Stimulated activated naive B cell treated with anti-CD40 and anti-IgM and Interleukin-4, amounts not matched to agents 10 μg/mL and 1 μg/mL and 100 μg/mL, for 72 hours (primary cell): ENCODE measurements at regions not wholly inside any gene's neighbourhood (a gene's known extent, or its start where the extent isn't known, plus 50 kb on each side); places are given as distances from the start of the nearest gene placed in this dataset.

Experiments
- ATAC-seq, 2 donors: fragments of 150-1000 bp; cut with Tn5 transposase; replicated peaks; 2 replicates each; pipeline ENCODE4 v1.10.0; 2021; ENCODE audit warnings: moderate library complexity in 1 of 2
- DNase-seq: peaks from one replicate; pipeline ENCODE4 v3.0.0; 2021
- H3K27ac Mint-ChIP-seq: one replicate; pipeline ENCODE4 v1.8.0; 2022; ENCODE audit warnings: mild to moderate bottlenecking, mixed read lengths
- H3K27me3 Mint-ChIP-seq, 2 donors: one replicate each; pipeline ENCODE4 v1.8.0; 2022; ENCODE audit warnings: mixed read lengths in 2 of 2
- H3K36me3 Mint-ChIP-seq, 2 donors: one replicate each; pipeline ENCODE4 v1.8.0; 2022; ENCODE audit warnings: mixed read lengths in 2 of 2, mild to moderate bottlenecking in 1 of 2
- H3K4me1 Mint-ChIP-seq, 2 donors: one replicate each; pipeline ENCODE4 v1.8.0; 2022; ENCODE audit warnings: mixed read lengths in 2 of 2, mild to moderate bottlenecking in 1 of 2
- H3K4me3 Mint-ChIP-seq, 2 donors: one replicate each; pipeline ENCODE4 v1.8.0; 2022; ENCODE audit warnings: mild to moderate bottlenecking in 2 of 2, mixed read lengths in 2 of 2, moderate library complexity in 1 of 2
- H3K9me3 Mint-ChIP-seq, 2 donors: one replicate each; pipeline ENCODE4 v1.8.0; 2022; ENCODE audit warnings: mixed read lengths in 2 of 2, mild to moderate bottlenecking in 1 of 2

DNA sequence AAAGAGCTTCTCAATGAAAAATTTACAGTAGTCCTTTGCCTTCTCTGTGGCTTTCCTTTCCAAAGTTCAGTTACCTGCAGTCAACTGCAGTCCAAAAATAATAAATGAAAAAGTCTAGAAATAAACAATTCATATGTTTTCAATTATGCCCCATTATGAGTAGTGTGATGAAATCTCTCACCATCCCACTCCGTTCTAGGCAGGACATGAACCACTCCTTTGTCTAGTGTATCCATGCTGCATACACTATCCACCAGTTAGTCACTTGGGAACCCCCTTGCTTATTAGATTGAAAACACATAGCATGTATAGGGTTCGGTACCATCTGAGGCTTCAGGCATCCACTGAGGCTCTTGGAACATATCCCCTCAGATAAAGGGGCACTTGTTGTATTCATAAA lies 80.6 kb upstream of the EYA4 start:
- ATAC-seq (no peak), DNase-seq (no peak)
- H3K27ac Mint-ChIP-seq, result no peak overlapping the region
- peaks cover 0 to 4% of the 10 kb centered on the region in 2 donors for H3K27me3 Mint-ChIP-seq
- H3K4me1 Mint-ChIP-seq, result no peaks in the 10 kb centered on the region
- H3K36me3 Mint-ChIP-seq, result no peaks in the 10 kb centered on the region
- H3K4me3 Mint-ChIP-seq, result no peak overlapping the region
- H3K9me3 Mint-ChIP-seq, result no peaks in the 10 kb centered on the region

DNA sequence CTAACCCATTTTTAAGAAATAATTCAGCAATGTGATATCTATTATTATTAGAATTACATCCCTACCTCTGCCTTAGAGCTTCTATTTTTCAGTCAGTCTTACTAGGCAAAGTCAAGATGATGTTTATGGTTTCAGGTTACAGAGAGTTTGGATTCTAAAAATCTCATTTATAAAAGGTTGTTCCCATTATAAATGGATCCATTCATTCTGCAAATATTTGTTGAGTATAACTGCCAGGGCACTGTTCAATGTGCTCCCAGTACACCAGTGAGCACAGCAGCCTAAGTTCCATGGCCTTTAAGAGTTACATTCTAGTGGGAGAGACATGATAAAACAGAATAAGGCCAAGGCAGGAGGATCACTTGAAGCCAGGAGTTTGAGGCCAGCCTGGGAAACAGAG lies 75.9 kb upstream of the EYA4 start:
- Mint-ChIP-seq H3K36me3 (no peaks in the 10 kb centered on the region), H3K9me3 (peaks cover 0 to 4% of the 10 kb centered on the region in 2 donors), H3K27ac (no peak overlapping the region), H3K27me3 (peaks cover 0 to 4% of the 10 kb centered on the region in 2 donors), H3K4me1 (no peaks in the 10 kb centered on the region), H3K4me3 (no peak overlapping the region)
- DNase-seq, result no peak
- no peak for ATAC-seq

DNA sequence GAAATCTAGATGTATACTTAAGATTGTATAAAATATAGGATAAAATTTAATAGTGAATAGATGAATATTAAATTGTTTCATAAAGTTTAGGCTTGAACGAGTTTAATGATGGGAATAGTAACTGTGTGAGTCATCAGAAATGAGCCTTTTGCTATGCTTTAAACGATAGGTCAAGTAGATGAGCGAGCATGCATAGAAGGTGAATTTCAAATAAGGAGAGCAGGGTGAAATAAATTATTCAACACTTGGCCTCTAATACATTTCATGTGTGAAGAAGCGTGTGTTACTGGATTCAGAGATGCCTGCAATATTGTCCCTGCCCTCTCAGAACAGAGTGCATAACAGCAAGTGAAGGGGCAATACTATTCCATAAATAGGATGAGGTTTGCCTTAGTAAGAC lies 74.4 kb upstream of the EYA4 start:
- H3K9me3 Mint-ChIP-seq, result peaks cover 0 to 4% of the 10 kb centered on the region in 2 donors
- no peak overlapping the region for H3K4me3 Mint-ChIP-seq
- ATAC-seq, result no peak
- H3K27me3 Mint-ChIP-seq, result peaks cover 0 to 4% of the 10 kb centered on the region in 2 donors
- no peak overlapping the region for H3K27ac Mint-ChIP-seq
- no peak for DNase-seq
- H3K36me3 Mint-ChIP-seq, result no peaks in the 10 kb centered on the region
- H3K4me1 Mint-ChIP-seq, result no peaks in the 10 kb centered on the region

DNA sequence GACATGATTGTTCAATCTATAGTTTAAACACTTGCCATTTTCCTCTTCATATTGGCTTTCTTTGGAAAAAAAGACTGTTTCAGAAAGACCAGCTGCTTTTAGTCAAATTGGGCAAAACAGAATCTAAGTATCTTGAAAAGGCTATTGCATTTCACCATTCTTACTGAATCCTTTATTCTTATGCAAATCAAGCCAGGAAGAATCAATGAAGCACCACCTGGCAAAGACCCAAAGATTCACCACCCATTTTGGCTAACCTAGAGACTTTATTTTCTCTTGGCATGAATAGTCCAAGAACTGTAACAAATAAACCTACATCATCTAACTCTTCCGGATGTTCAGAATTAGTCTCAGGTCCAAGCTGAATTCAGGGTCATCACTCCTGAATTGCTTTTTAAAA lies 71.3 kb upstream of the EYA4 start:
- Mint-ChIP-seq H3K27ac (no peak overlapping the region), H3K27me3 (no peaks in the 10 kb centered on the region), H3K9me3 (peaks cover 6 to 8% of the 10 kb centered on the region in 2 donors), H3K4me1 (no peaks in the 10 kb centered on the region), H3K4me3 (no peak overlapping the region), H3K36me3 (no peaks in the 10 kb centered on the region)
- ATAC-seq (no peak), DNase-seq (no peak)

DNA sequence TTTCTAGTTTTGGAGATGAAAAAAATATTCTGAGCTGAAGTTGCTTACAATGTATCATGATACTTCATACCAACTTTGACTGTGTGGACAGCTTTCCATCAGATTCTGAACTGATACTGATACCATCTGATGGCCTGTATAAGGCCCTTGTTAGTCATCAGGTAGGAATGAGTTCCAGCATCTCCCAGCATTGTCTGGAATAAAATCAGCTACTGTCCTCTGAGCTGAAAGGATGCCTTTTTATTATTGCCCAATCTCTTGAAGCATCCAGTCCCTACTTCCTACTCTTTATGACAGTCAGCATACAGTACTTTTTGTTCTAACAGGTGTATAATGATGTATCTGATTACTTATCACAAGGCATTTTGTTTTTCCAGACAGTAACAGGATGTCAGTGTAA lies 70.6 kb upstream of the EYA4 start:
- Mint-ChIP-seq H3K4me3 (no peak overlapping the region), H3K27ac (no peak overlapping the region), H3K9me3 (peaks cover 6 to 8% of the 10 kb centered on the region in 2 donors), H3K36me3 (no peaks in the 10 kb centered on the region), H3K4me1 (no peaks in the 10 kb centered on the region), H3K27me3 (no peaks in the 10 kb centered on the region)
- DNase-seq (no peak), ATAC-seq (no peak)

DNA sequence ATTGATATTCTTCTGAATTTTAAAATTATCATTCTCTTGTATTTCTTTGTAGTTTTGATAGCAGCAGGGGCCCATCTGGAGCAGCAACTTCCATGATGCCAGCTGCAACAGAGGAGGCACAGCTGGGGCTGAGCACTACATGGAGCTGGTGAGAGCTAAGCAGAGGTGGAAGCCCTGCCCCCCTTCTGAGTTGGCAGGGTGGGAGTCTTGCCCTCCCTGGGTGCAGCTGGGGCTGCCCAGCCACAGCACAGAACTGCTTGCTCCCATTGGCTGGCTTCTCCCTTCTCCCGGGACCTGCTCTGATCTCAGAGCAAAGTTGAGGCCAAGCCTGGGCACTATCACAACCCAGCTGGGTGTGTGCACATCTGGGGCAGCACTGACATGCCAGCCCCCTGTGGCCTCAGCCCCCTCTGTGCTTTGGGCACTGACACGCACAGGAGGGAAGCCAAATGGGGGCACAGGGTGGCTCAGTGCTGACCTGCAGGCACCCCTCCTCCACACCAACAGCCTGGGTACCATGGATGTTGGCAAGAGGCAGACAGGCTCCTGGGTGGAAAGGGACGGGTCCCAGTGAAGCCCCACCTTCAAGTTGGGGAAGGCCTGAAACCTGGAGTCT lies 69.1 kb upstream of the EYA4 start:
- H3K27ac Mint-ChIP-seq, result no peak overlapping the region
- H3K36me3 Mint-ChIP-seq, result no peaks in the 10 kb centered on the region
- H3K9me3 Mint-ChIP-seq, result peaks cover 5 to 6% of the 10 kb centered on the region in 2 donors
- no peaks in the 10 kb centered on the region for H3K4me1 Mint-ChIP-seq
- no peak overlapping the region for H3K4me3 Mint-ChIP-seq
- DNase-seq, result no peak
- H3K27me3 Mint-ChIP-seq, result no peaks in the 10 kb centered on the region
- ATAC-seq, result no peak

DNA sequence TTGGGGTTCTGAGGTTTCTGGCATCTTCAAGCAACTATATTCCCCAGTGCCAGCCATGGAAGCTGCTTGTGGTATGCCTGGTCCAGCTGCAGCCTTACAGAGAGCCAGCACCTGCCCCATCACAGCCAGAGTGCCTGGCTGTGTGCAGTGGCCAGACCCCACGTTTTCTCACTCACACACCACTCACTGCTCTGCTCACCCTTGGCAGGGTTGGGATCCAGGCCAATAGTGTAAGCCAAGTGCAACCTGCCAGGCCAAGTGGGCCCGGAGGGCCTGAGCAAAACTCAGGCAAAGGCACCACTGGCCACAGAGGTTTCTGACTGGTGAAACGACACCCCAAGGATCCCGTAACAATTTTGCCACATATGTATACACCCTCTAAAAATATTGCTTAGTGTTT lies 67.9 kb upstream of the EYA4 start:
- Mint-ChIP-seq H3K36me3 (no peaks in the 10 kb centered on the region), H3K27me3 (no peaks in the 10 kb centered on the region), H3K4me3 (no peak overlapping the region), H3K4me1 (no peaks in the 10 kb centered on the region), H3K27ac (no peak overlapping the region), H3K9me3 (peaks cover 4 to 6% of the 10 kb centered on the region in 2 donors)
- ATAC-seq (no peak), DNase-seq (no peak)

DNA sequence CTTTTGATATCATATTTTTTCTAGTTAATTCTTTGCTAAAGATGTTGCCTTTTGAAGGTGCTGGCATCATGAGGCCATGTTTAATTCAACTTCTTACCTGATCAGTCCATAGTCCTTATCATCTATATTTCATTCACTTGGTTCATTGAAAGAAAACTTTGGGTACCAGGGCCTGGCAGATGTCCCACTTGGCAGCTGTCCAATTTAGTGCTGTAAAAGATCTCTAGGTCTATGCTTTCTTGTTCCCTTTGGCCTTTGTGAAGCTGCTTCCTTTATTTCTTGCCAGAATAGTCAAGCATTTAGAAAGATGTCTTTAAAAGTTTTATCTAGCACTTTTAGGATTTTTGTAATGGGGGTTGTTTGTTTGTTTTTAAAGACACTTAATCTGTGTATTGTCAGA lies 61.7 kb upstream of the EYA4 start:
- Mint-ChIP-seq H3K4me1 (no peaks in the 10 kb centered on the region), H3K36me3 (no peaks in the 10 kb centered on the region), H3K9me3 (peaks cover 3 to 6% of the 10 kb centered on the region in 2 donors), H3K4me3 (no peak overlapping the region), H3K27me3 (no peaks in the 10 kb centered on the region), H3K27ac (no peak overlapping the region)
- ATAC-seq (no peak), DNase-seq (no peak)

DNA sequence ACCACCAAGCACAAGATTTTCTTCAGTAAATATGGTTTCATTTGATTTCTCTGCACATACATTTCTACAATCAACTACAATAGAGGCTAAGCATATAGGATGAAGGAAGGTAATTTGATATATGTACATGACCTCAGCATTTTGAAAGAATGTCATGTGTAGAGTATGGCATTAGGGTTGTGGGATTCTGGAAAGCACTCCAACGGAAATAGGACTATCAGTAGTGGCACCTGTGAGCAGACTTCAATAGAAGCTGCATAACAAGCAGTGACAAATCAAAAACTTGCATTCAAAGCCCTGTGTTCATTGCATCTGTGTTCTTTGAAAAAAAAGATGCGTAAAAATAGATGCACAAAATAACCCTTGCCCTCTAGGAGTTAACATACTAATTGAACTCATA lies 57.5 kb upstream of the EYA4 start:
- H3K27ac Mint-ChIP-seq, result no peak overlapping the region
- no peaks in the 10 kb centered on the region for H3K4me1 Mint-ChIP-seq

DNA sequence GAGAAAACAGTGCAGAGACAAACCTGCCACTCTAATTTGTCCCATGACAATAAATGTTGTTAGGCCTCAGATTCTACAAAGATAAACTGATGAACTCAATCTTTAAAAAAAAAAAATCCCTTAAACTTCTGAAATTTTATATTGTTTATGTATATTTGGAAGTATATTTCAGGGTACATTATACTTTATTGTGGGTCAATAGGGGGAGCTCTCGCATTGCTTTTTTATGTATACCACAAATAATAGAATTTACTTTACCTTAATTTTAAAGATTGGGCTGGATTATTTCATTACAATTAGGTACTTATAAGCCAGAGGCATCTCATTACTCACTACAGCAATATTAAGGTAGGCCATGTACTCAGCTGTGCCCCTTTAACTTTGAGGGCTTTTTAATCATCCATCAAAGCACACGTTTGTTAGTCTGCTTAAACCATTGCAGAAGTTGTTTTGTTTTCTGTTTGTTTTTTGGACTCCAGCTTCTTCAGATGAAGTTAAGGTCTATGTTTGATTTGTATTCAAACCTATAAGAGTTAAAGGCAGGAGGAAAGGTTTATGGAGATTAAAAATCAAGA lies 56.3 kb upstream of the EYA4 start:
- no peaks in the 10 kb centered on the region for H3K9me3 Mint-ChIP-seq
- no peaks in the 10 kb centered on the region for H3K36me3 Mint-ChIP-seq
- H3K27me3 Mint-ChIP-seq, result peaks cover 0 to 11% of the 10 kb centered on the region in 2 donors
- no peak overlapping the region for H3K27ac Mint-ChIP-seq
- DNase-seq, result no peak
- H3K4me3 Mint-ChIP-seq, result no peak overlapping the region
- H3K4me1 Mint-ChIP-seq, result no peaks in the 10 kb centered on the region
- no peak for ATAC-seq

More for the DNA sequence above, 57.5 kb upstream of the EYA4 start:
- H3K36me3 Mint-ChIP-seq, result no peaks in the 10 kb centered on the region
- peaks cover 2 to 3% of the 10 kb centered on the region in 2 donors for H3K9me3 Mint-ChIP-seq
- no peak for ATAC-seq
- no peak for DNase-seq
- peaks cover 0 to 11% of the 10 kb centered on the region in 2 donors for H3K27me3 Mint-ChIP-seq
- H3K4me3 Mint-ChIP-seq, result no peak overlapping the region

DNA sequence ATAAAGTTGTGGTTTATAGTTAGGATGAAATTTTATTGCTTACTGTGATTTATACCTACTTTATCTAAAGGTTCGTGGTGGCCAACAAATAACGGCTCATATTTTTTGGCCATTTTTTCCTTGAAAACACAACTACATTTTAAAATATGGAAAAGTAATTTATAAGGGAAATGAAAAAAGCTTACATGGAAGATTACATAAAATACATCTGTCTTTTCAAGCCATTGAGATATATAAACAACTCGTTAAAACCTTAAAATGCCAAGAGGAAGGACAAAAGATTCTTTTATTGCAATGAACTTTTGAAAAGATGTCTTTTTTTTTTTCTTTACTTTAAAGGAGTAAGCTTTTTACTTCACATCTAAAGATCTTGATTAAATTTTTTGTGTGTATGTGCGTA lies 55.4 kb upstream of the EYA4 start:
- Mint-ChIP-seq H3K9me3 (no peaks in the 10 kb centered on the region), H3K27me3 (peaks cover 0 to 11% of the 10 kb centered on the region in 2 donors), H3K4me3 (no peak overlapping the region), H3K27ac (no peak overlapping the region), H3K36me3 (no peaks in the 10 kb centered on the region), H3K4me1 (no peaks in the 10 kb centered on the region)
- no peak for ATAC-seq
- no peak for DNase-seq

DNA sequence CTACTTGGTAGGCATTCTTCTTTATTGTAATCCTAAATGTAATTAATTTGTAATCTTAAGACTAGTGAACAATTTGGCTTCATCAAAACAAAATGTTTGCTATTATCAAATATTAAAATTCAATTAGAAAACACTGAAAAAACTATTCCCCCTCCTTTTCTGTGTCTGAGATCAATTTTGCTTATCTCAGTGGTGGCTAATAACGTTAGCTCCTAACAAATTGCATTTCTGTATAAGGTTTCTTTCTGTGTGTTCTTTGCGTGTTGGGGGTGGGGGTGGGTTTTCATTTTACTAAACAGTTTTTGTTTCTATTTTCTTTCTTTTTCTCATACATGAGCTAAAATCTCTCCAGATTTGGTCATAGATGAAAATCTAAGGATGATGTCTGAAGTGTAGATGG lies 54.0 kb upstream of the EYA4 start:
- H3K9me3 Mint-ChIP-seq, result no peaks in the 10 kb centered on the region
- no peak overlapping the region for H3K27ac Mint-ChIP-seq
- H3K4me1 Mint-ChIP-seq, result no peaks in the 10 kb centered on the region
- ATAC-seq (no peak), DNase-seq (no peak)
- H3K27me3 Mint-ChIP-seq, result peaks cover 8 to 11% of the 10 kb centered on the region in 2 donors
- no peaks in the 10 kb centered on the region for H3K36me3 Mint-ChIP-seq
- no peak overlapping the region for H3K4me3 Mint-ChIP-seq

DNA sequence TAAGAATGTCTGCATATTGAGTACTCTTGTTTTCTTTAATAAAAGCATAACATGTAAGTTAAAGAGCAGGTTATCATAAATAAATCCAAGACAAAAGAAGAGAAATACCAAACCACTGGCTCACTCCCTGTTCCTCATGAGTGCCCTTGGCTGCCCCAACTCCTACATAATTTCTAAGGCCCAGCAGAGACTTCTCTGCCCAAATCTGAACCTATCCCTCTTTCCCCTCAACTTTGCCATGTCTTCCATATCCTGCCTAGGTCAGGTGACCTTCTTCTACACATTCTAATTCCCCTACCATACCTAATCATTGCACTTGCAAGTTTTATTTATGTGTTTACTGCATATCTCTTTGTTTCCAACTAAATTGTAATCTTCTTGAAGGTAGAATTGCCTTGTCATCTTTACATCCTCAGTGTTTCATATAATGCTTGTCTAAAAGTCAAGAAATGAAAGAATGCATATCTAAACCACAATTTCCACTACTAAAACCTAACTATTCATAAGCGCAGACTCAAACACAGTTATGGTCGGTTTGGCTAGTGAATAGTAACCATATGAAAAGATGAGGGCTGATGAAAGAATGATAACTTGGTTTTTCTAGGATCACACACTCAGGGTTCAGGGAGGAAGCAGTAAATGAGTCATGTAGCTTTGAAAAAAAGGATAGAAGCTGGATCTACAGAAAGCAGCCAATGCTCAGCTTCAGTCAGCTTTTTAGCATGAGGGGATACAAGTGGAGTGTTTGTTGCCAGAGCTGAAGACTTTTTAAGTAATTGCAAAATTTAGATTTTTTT lies 53.3 kb upstream of the EYA4 start:
- H3K9me3 Mint-ChIP-seq, result peaks cover 0 to 2% of the 10 kb centered on the region in 2 donors
- no peak overlapping the region for H3K4me3 Mint-ChIP-seq
- DNase-seq (no peak), ATAC-seq (no peak)
- H3K27me3 Mint-ChIP-seq, result peaks cover 8 to 11% of the 10 kb centered on the region in 2 donors
- H3K27ac Mint-ChIP-seq, result no peak overlapping the region
- H3K4me1 Mint-ChIP-seq, result no peaks in the 10 kb centered on the region
- no peaks in the 10 kb centered on the region for H3K36me3 Mint-ChIP-seq

DNA sequence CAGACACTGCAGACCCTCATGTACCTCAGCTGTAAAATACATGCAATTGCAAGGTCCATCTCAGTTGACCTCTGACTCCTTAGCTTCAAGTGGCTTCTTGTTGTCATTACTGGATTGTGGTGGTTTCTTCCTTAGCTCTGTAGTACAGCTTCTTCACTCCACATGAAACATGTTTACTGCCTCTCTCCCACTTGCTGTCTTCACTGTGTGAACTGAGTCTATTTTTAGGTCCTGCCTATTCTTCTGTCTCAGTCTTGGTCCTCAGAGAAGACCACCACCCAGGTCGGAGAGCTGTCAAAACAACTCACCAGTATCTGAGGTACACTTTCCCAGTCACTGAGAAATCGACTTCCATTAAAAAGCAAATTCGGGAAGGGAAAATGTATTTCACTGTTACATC lies 50.2 kb upstream of the EYA4 start:
- Mint-ChIP-seq H3K4me3 (no peak overlapping the region), H3K9me3 (peaks cover 0 to 6% of the 10 kb centered on the region in 2 donors), H3K27ac (no peak overlapping the region), H3K4me1 (no peaks in the 10 kb centered on the region), H3K36me3 (no peaks in the 10 kb centered on the region), H3K27me3 (peaks cover 8 to 11% of the 10 kb centered on the region in 2 donors)
- no peak for ATAC-seq
- no peak for DNase-seq

DNA sequence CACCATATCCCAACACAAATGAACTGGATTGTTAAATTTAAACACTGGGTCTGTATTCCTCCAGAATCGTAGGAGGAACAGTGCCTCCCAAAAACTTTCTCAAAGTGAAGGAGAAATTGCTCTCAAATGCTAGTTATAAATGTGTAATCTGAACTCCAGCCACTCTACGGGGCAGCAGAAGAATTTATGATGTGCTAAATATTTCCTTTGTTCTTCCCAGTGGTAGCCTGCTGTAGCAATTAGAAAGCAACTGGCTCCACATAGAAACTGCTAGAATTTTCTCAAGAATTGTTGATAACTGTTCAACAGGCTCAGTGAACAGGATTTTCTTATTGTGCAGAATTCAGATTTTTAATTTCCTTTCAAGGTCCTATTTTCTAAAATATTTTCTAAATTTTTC lies 49.8 kb upstream of the EYA4 start:
- Mint-ChIP-seq H3K27ac (no peak overlapping the region), H3K4me3 (no peak overlapping the region), H3K9me3 (peaks cover 0 to 6% of the 10 kb centered on the region in 2 donors), H3K27me3 (peaks cover 8 to 11% of the 10 kb centered on the region in 2 donors), H3K4me1 (no peaks in the 10 kb centered on the region), H3K36me3 (no peaks in the 10 kb centered on the region)
- DNase-seq (no peak), ATAC-seq (no peak)
